COLO668 (cell line): ENCODE measurements at regions not wholly inside any gene's neighbourhood (a gene's known extent, or its start where the extent isn't known, plus 50 kb on each side); places are given as distances from the start of the nearest gene placed in this dataset.

Experiments
- DNase-seq: peaks from one replicate; lab custom pipeline; 2025; ENCODE audit not compliant: unreplicated experiment; lab: John Stamatoyannopoulos, UW

DNA sequence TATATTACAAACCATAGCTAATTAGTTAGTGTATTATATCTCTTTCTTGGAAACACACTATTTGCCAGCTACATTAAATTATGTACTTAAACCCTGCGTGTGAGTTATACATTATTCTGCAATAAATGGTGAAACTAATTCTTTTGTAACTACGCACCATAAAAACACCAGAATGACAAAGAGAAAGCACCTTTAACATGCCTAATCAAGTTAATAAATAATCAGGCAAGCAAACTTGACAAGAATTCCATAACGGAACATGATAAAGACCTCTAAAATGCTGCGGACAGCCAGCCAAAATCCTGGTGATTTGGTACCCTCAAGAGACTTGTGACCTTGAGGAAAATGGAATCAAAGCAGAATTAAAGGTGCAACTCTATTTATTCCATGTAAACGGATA lies 375.3 kb upstream of the KITLG start:
- DNase-seq, result no peak

- no peak for DNase-seq
Observed at GRCh38 chr12:88953029-88953586, 372.8 kb upstream of the KITLG start.

- DNase-seq, result peak; percentile 61
Observed at GRCh38 chr12:88952562-88952942, 372.3 kb upstream of the KITLG start.

GRCh38 chr12:88951860-88952561 lies 371.7 kb upstream of the KITLG start:
- DNase-seq, result no peak

GRCh38 chr12:88951177-88951576 lies 370.9 kb upstream of the KITLG start:
- DNase-seq, result no peak

- no peak for DNase-seq
Observed at GRCh38 chr12:88947486-88948043, 367.3 kb upstream of the KITLG start.

DNA sequence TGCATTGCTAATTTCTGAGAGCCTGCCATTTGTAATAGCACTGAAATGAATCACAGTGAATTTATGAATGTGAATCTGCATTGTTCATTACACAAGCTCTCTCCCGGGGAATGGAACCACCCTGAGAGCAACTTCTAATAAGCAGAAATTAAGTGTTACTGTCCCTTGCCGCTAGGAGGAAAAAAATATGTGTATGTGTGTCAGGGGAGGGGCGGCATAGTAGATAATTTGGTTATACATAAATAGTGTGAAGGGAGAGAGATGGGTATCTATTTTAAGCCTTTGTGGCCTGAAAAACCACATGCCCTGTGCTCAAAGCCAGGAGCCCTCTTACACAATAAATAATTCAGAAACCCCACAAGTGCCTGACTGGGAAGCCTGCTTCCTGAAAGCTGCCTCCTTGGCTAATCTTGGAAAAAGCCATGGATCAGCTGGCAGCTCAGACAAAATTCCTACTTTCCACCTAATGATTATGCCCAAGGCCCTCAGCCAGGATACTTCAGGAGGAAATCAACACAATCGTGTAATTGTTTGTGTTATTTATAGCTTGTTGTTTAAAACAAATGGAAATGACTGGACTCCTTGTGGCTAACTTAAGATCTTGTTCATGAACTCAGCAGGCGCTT lies 366.2 kb upstream of the KITLG start:
- DNase-seq, result no peak

DNA sequence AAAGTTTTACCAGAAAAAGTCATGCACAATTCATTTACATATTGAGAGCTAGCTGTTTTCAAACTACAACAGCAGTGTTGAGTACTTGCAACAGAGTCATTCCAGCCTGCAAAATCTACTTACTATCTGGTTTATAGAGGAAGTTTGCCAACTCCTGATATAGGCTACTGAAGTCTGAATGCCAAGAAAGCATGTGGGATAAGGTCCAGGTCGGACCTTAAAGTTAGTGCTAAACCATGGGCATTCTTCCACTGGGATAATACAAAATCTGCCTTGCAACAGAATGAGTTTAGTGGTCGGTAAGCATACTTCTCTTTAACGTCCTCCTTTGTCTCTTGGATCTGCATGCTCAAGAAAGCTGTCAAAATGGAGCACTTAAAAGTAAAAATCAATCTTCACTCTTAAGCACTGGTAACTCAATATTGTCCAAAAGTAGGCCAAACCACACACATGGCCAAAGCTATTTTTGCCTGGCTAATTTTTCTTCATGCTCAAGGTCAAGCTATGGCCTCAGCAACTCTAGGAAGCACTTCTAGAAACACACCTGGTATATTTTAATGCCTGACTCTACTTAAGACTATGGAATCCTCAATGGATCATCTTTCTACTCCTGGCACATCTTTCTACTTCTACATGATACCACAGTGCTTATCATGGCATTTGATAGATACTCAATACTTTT lies 364.9 kb upstream of the KITLG start:
- no peak for DNase-seq

GRCh38 chr12:88944397-88944796 lies 364.1 kb upstream of the KITLG start:
- DNase-seq, result no peak

DNA sequence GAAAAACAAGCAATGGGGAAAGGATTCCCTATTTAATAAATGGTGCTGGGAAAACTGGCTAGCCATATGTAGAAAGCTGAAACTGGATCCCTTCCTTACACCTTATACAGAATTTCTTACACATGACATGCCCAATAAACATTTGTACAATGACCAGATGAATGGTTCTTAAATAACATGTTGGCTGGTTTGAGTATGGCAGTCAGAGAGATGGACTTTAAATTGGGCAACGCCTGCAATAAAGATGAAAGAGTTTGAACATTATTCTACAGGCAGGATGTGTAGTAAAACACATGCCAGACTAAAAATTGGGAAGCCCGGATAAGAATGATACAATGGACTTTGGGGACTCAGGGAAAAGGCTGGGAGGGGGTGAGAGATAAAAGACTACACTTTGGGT lies 360.6 kb upstream of the KITLG start:
- DNase-seq, result no peak

DNA sequence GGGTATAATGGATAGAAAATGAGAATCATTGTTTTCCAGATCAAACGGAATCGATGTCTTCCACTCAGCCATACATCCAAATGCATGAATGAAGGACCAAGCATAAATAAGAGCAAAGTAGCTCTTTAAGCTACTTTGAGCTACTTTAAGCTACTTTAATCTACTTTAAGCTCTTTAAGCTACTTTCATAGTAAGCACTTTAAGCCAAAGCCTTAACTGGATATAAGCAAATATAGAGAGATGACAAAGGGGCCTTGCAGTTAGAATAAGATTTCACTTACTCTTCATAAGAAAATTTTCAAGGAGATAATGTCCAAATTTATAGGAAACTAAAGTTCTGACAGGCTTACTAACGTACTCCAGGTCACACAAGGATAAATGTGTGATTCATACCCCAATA lies 355.6 kb upstream of the KITLG start:
- no peak for DNase-seq

- no peak for DNase-seq
Observed at GRCh38 chr12:88934163-88934747, 354.0 kb upstream of the KITLG start.

DNA sequence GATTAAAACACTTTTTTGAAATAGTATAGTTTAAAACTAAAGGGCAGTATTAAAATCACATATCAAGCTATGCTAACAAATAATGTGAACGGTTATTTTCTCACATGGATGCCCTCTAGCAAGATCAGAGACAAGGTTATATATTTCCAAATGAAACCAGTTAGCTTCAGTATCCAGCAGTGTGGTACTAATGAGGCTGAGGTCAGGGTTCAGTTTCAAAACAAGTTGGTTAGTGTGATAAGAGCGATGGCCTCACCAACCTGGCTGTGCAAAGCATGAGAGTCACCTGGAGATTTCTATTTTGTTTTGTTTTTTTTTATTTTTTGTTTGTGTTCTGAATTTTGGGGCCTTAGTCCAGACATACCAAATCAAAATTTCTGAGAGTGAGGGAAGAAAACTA lies 352.2 kb upstream of the KITLG start:
- DNase-seq, result no peak

GRCh38 chr12:88931598-88931997 lies 351.3 kb upstream of the KITLG start:
- no peak for DNase-seq

- no peak for DNase-seq
Observed at GRCh38 chr12:88925454-88925853, 345.2 kb upstream of the KITLG start.

GRCh38 chr12:88924162-88924561 lies 343.9 kb upstream of the KITLG start:
- DNase-seq, result no peak

DNA sequence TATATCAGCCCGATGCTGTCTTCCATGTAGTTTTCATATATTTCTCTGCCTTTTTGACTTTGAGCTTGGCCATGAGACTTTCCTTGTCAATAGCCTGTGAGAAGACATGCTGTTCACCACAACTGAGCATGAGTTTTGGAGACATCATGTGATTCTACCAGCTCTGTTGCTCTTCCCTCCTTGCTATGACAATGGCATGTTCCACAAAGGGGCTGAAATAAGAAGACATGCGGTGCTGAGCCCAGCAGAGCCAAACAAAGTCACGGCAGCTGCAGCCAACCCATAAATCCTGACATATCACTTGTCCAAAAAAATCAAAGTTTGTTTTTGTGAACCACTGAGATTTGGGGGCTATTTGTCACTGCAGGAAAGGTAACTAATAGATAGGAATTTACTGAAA lies 343.4 kb upstream of the KITLG start:
- no peak for DNase-seq

GRCh38 chr12:88922816-88923215 lies 342.5 kb upstream of the KITLG start:
- DNase-seq, result no peak

GRCh38 chr12:88921890-88922532 lies 341.7 kb upstream of the KITLG start:
- DNase-seq, result no peak

DNA sequence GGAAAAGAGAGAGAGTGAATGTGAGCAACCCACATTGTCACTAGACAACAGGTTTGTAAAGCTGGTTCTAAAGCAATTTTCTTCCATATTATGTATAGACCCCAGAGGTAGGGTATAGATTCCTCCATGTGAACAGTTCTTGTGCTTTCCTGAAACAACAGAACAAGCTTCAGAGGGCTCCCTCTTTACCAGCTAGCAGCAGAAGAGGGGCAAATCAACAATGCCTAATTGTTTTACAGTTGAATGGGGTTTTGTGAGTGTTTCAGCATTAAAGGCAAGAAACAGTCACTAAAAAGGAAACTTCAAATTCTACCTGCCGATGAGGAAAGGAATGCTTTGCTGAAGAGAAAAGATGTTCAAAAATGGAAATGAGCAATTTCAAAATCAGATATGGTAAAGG lies 341.2 kb upstream of the KITLG start:
- no peak for DNase-seq

- no peak for DNase-seq
Observed at GRCh38 chr12:88918161-88918560, 337.9 kb upstream of the KITLG start.
